HG03095 (cell line): ENCODE measurements at regions not wholly inside any gene's neighbourhood (a gene's known extent, or its start where the extent isn't known, plus 50 kb on each side); places are given as distances from the start of the nearest gene placed in this dataset.

Experiments used
- ATAC-seq: cut with Tn5 transposase; IDR thresholded peaks from one replicate; pipeline ENCODE4 v1.9.1; 2021; ENCODE audit warnings: moderate library complexity; ENCODE audit not compliant: unreplicated experiment

DNA sequence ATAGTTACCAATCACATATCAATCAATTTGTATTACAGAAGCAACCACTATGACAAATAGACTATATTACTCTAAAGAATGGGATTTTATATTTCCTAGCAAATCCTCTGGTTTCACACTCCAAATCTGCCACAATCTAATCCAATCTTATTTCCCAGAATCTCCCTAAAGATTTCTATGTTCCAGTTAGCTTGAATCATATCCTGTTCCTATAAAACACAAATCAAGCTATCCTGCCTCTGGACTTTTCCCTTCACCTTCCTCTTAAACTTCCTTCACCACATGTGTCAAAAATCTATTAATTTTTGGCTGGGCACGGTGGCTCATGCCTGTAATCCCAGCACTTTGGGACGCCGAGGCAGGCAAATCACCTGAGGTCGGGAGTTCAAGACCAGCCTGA, 50.0 kb downstream of the PIK3C2A start:
- no peak for ATAC-seq

DNA sequence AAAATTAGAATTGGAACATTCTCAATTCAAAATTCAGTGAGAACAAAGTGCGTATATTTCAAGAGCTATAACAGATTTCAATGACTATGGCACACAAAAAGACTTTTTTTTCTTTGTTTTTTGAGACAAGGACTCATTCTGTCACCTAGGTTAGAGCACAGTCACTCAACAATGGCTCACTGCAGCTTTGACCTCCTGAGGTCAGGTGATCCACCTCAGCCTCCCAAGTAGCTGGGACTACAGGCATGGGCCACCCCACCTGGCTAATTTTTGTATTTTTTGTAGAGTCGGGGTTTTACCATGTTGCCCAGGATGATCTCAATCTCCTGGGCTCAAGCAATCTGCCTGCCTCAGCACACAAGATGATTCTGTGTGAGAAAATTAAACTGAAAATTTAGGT, 51.5 kb downstream of the PIK3C2A start:
- no peak for ATAC-seq

DNA sequence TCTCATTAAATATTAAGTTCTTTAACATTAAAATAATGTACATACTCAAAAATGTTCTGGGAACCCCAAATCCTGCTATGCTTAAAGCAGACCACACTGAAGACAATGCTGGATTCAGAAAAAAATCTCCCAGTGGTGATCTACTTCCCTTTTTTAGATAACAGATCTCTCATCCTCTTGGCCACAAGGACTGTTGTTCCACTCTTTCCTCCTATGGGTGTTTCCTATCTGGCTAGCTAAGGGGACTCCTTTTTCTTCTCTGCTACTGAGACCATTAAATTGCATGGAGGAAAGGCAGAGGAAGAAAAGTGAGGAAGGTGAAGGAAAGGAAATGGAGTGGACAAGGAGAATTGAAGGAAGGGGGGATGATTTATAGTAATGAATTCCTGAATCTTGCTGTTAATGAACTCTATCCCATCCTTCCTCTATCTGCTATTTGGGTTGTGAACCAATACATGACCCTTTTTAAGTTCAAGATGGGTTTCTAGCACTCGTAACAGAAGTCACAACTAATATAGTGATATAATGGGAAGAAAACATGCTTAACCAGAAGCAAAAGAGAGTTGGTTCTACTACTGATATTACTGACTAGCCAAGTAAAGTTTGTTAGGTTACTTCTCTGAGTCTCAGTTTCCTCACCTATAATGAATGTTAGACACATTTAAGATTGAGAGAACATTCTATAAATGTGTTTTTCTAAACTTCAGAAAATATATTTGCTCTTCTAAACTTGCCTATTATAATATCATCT, 53.2 kb downstream of the PIK3C2A start:
- ATAC-seq: peak; percentile 51

DNA sequence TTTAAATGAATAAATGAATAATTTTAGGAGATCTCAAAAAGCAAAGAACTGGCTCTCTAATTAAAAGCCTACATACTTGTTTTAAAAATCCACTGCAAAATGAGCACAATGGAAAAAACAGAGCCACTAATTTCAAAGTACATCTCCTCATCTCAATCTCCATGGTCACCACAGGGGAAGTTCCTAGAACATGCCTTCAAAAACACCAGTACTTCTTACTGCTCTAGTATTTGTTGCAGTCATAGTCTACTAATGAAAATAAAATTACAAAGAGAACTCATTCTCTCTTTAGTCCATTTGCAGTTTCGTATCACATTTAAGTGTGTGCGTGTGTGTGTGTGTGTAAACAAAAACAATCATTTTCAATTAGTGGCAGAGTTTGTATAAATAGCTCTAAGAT, 54.0 kb downstream of the PIK3C2A start:
- no peak for ATAC-seq

DNA sequence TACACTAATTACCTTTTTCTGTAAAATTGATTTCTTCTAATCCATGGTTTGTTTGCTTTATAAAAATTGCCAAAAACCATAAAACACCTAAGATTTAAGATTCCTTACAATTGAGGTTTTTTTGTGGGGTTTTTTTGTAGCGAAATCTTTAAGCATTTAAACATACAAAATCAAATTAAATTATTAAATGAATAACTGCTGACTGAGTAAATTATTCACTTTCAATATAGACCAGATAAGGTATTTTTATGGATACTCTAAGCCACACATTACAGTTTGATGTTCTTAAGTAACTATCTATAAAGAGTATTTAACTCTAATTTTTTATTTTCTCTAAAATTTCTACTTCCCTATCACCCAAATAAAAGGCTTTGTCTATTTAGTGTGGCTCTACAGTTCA, 55.5 kb downstream of the PIK3C2A start:
- no peak for ATAC-seq

DNA sequence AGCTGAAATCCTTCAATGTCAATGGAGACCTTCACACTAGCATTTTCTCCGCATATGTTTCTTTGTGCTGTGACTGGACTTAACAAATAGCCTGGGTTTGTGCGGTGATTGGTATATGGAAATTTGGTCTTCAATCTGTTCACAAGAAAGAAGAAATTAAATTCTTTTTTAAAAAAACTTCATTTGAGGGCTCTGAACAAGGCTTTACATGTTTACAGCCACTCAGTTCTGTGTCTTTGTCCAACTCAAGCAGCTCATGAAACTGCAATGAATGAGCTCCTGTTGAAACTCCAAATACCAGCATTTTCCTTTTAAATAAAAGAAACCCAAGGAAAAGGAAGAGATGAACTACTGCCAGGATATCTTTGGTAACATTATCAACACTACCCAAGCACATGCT, 57.3 kb downstream of the PIK3C2A start:
- ATAC-seq: no peak

DNA sequence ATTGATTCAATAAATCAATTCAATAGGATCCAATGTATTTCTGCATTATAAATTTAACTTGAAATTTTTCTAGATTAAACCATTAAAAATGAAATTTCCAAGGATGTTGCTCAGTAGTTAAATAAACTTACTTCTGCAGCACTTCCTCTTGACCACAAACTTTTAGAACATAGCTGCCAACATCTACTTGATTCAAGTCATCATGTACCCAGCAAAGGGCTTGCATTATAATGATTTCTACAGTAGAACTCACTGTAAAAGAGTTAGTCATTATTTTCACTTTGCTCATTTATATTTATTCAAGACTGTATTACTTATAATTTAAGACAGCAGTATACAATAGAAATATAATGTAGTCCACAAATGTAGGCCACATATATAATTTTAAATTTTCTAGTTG, 59.2 kb downstream of the PIK3C2A start:
- no peak for ATAC-seq

DNA sequence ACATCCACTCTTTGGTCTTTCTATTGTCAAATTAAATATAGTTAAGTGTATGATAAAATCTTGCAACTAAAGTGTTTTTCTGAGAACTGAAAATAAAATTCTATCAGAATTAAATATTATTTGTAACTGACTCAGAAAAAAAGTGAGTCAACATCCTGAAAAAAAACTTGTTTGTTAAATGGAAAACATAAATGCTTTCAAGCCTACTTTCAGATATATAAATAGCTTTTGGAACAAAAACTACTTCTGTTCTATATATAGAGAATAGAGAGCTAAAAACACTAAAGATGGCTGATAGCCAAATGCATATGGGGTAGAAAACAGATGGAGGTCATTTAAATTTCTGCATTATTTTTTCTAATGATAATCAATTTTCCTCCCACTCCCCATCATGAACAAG, 61.8 kb downstream of the PIK3C2A start:
- no peak for ATAC-seq

DNA sequence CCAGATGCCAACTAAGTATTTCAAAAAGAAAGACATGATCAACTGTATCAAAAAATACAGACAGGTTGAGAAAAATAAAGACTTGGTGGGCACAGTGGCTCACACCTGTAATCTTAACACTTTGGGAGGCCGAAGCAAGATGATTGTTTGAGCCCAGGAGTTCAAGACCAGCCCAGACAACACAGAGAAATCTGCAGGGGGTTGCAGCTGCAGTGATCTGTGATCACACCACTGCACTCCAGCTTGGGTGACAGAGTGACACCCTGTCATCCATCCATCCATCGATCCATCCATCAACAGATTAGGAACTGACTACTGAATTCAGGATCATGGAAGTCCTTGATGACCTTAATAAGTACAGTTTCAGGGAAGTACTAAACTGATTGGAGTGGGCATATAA, 65.0 kb upstream of the RPS13 start:
- ATAC-seq: no peak

DNA sequence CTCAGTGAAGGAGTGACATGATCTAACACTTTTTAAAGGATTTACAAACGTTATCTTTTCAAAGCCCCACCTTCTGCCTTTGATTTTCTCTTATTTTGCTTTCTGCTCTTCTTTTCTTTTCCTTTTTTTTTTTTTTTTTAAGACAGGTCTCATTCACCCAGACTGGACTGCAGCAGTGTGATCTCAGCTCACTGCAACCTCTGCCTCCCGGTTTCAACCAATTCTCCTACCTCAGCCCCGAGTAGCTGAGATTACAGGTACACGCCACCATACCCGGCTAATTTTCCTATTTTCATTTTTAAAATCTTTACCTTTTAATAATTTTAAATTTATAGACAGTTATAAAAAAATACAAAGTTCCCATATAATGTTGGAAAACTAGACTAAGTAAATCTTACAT, 63.7 kb upstream of the RPS13 start:
- no peak for ATAC-seq

DNA sequence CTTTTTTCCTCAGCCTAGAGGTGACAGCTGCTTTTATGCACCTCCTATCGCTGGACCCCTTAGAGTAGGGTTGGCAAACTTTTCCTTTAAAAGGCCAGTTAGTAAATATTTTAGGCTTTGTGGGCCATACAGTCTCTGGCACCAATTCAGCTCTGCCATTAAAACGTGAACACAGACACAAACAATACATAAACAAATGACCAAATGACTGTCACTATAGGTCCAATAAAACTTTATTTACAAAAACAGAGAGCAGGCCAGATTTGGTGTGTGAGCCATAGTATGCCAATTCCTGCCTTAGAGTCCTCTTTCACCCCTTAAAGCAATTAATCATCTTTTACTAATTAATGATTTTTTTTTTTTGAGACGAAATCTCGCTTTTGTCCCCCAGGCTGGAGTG, 61.1 kb upstream of the RPS13 start:
- no peak for ATAC-seq

DNA sequence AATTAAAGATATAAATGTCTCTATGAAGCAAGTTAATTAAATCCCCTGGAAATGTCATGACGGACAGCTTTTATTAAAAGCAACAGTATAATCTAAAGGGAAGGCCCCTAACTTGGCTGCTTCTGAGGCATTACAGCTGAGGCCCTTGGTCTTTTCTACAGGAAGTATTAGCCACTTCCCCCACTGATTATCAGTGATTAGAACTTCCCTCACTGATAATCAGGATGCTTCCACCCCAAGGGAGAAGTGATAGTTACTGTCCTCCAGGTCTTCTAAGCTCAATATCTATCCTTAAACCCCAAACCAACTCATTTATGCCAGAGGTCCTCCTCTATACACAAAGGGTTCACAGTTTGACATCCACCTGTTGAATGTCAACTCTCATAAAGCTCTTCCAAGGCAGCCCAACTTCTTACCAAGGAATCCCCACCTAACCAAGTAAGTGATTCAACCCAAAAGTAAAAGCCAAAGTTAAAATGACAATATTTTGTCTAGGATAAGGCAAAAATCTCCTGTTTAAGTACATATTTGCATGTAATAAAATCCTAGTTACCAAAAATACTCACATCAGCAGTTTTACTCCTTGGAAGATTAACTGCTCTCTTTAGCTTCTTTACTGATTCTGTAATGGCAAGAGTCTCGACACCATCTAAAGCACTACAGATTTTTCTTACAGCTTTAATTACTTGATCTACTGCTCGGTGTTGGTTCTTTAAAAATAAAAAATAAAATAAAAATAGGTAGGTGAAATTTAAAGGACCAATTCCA, 58.6 kb upstream of the RPS13 start:
- no peak for ATAC-seq

DNA sequence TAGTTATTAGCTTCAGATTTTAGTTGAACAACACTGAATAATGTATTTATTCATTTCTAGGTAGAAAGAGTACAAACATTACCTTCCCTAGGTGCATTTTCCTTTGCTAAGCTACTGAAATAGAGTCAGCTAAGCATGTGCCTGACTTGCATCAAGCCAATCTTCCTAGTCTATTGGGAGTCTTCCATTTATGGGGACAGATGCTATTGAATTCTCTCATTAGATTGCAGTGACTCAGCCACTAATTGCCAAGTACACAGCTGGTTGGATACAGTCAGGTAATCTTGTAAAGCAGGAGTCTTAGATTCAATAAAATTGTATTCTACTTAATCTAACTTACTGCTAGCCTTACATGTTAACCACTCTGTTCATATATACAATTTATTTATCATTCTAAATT, 55.2 kb upstream of the RPS13 start:
- no peak for ATAC-seq

DNA sequence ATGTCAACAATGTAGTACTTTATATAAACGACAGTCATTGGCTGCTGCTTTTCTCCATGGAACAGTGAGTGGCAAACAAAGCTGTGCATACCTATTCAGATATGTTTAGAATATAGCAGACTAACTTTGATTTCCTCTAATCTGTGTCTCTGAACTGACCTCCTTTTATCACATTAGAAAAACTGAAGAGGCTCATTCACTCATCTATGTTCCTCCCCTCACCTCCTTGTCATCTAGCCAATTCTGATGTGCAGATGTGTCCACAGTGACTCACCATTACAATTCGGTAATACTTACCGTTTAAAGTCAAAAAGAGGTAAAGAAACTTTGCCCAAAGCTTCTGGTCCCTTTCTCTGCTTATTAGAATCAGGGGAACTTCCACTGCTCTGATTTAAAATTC, 51.5 kb upstream of the RPS13 start:
- ATAC-seq: no peak
